NCI-H446 treated with DMSO at 0.1 percent for 48 hours (cell line): ENCODE measurements at regions not wholly inside any gene's neighbourhood (a gene's known extent, or its start where the extent isn't known, plus 50 kb on each side); places are given as distances from the start of the nearest gene placed in this dataset.
A peak's percentile ranks its signal among the peaks of the same experiment; 100 is the strongest.

Experiments used
- DNase-seq: peaks from one replicate; lab custom pipeline; 2025; lab: John Stamatoyannopoulos, UW

GRCh38 chr13:34413538-34414210 lies 528.4 kb upstream of the NBEA start:
- DNase-seq: no peak

- no peak for DNase-seq
Measured at GRCh38 chr13:34414616-34415015, 527.5 kb upstream of the NBEA start.

- peak; percentile 89 for DNase-seq
Measured at GRCh38 chr13:34416971-34417380, 525.1 kb upstream of the NBEA start.

- DNase-seq: no peak
Measured at GRCh38 chr13:34417896-34418295, 524.2 kb upstream of the NBEA start.

GRCh38 chr13:34419025-34419424 lies 523.0 kb upstream of the NBEA start:
- no peak for DNase-seq

- DNase-seq: no peak
Measured at GRCh38 chr13:34419755-34420154, 522.3 kb upstream of the NBEA start.

GRCh38 chr13:34420702-34421346 lies 521.2 kb upstream of the NBEA start:
- DNase-seq: no peak

GRCh38 chr13:34421347-34421719 lies 520.7 kb upstream of the NBEA start:
- DNase-seq: no peak

- DNase-seq: no peak
Measured at GRCh38 chr13:34421858-34422475, 520.1 kb upstream of the NBEA start.

GRCh38 chr13:34422956-34423355 lies 519.1 kb upstream of the NBEA start:
- DNase-seq: no peak

- no peak for DNase-seq
Measured at GRCh38 chr13:34425327-34425949, 516.6 kb upstream of the NBEA start.

- no peak for DNase-seq
Measured at GRCh38 chr13:34428911-34429310, 513.2 kb upstream of the NBEA start.

GRCh38 chr13:34430294-34430693 lies 511.8 kb upstream of the NBEA start:
- DNase-seq: no peak

- no peak for DNase-seq
Measured at GRCh38 chr13:34431827-34432581, 510.1 kb upstream of the NBEA start.

- DNase-seq: no peak
Measured at GRCh38 chr13:34435338-34435737, 506.7 kb upstream of the NBEA start.

GRCh38 chr13:34437873-34438272 lies 504.2 kb upstream of the NBEA start:
- DNase-seq: no peak

- DNase-seq: no peak
Measured at GRCh38 chr13:34452831-34453230, 489.2 kb upstream of the NBEA start.

- peak; percentile 47 for DNase-seq
Measured at GRCh38 chr13:34458756-34459715, 483.0 kb upstream of the NBEA start.

GRCh38 chr13:34459856-34460255 lies 482.2 kb upstream of the NBEA start:
- no peak for DNase-seq

- no peak for DNase-seq
Measured at GRCh38 chr13:34462843-34463242, 479.2 kb upstream of the NBEA start.

- DNase-seq: no peak
Measured at GRCh38 chr13:34464011-34464410, 478.1 kb upstream of the NBEA start.
